Breast epithelium (tissue), 4 donors: ENCODE measurements at regions not wholly inside any gene's neighbourhood (a gene's known extent, or its start where the extent isn't known, plus 50 kb on each side); places are given as distances from the start of the nearest gene placed in this dataset.

Experiments used
- DNase-seq, 2 donors: peaks; one replicate each; pipeline ENCODE4 v3.0.0-alpha.2; 2019; ENCODE audit warnings: low spot score in 2 of 2
- H3K27ac ChIP-seq, 2 donors: fragments of 200-600 bp; sonication (generic) in 1 of 2; one replicate each; pipeline ENCODE4 v1.5.1; 2016 to 2019; ENCODE audit warnings: mild to moderate bottlenecking in 1 of 2
- H3K27me3 ChIP-seq, 2 donors: fragments of 200-600 bp; sonication (generic) in 1 of 2; one replicate each; pipeline versions ENCODE4 v1.5.1 to v1.6.0; 2017 to 2019; ENCODE audit warnings: control low read depth in 1 of 2, mild to moderate bottlenecking in 1 of 2
- H3K36me3 ChIP-seq: fragments of 200-600 bp; one replicate; pipeline ENCODE4 v1.5.1; 2019
- H3K4me1 ChIP-seq, 2 donors: fragments of 200-600 bp; sonication (generic); one replicate each; pipeline ENCODE4 v1.5.1; 2016 to 2019; ENCODE audit warnings: control low read depth in 1 of 2
- H3K4me3 ChIP-seq, 3 donors: fragments of 200-600 bp; sonication (generic); 1 replicate in 2 of 3; 2 replicates in 1 of 3; pipeline ENCODE4 v1.5.1; 2016 to 2019; ENCODE audit warnings: mild to moderate bottlenecking in 3 of 3, moderate library complexity in 2 of 3
- H3K9me3 ChIP-seq, 2 donors: fragments of 200-600 bp; sonication (generic) in 1 of 2; one replicate each; pipeline ENCODE4 v1.5.1; 2016 to 2019; ENCODE audit warnings: control low read depth in 1 of 2
- POLR2A ChIP-seq: fragments of 450-650 bp; IDR thresholded peaks from one replicate; pipeline ENCODE4 v1.6.1; 2016; ENCODE audit warnings: antibody characterized with exemption, mild to moderate bottlenecking, moderate library complexity
- POLR2AphosphoS5 ChIP-seq, 3 donors: sonication (generic); formaldehyde crosslinking; IDR thresholded peaks; one replicate each; pipeline ENCODE4 v1.6.1; 2017; ENCODE audit warnings: antibody characterized with exemption in 3 of 3
- intact Hi-C: fragments of 100-400 bp; cut with DNase I; formaldehyde crosslinking; loops from one replicate; pipeline ENCODE4 v1.15.1; 2023; ENCODE audit warnings: low total_unique reads
- TF ChIP-seq, protein P1 (sequence below), 3 donors: fragments of 450-650 bp; IDR thresholded peaks; one replicate each; pipeline ENCODE4 v1.5.1; 2016 to 2017; ENCODE audit warnings: antibody characterized with exemption in 3 of 3, mild to moderate bottlenecking in 3 of 3, moderate library complexity in 3 of 3

DNA sequence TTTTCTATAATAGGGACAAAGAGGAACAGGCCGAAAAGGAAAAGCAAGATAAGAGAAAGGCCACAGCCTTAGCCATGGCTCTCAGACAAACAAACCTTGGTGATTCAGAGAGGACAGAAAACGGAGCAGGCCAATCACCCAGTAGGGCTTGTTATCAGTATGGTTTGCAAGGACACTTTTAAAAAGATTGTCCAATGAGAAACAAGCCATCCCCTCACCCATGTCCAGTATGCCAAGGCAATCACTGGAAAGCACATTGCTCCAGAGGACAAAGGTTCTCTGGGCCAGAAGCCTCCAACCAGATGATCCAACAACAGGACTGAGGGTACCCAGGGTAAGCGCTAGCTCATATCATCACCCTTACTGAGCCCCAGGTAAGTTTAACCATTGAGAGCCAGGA is 243.8 kb upstream of the BTG1 start:
- Histone ChIP-seq H3K9me3 (peaks cover 8 to 28% of the 10 kb centered on the region in 2 donors), H3K4me1 (no peaks in the 10 kb centered on the region), H3K27me3 (no peaks in the 10 kb centered on the region), H3K4me3 (no peak overlapping the region), H3K36me3 (no peaks in the 10 kb centered on the region), H3K27ac (no peak overlapping the region)
- no peak for DNase-seq
- no peak for TF ChIP-seq POLR2A
- no peak for TF ChIP-seq POLR2AphosphoS5 (IDR thresholded peaks at IDR 0.05)
- TF ChIP-seq, protein P1, sequence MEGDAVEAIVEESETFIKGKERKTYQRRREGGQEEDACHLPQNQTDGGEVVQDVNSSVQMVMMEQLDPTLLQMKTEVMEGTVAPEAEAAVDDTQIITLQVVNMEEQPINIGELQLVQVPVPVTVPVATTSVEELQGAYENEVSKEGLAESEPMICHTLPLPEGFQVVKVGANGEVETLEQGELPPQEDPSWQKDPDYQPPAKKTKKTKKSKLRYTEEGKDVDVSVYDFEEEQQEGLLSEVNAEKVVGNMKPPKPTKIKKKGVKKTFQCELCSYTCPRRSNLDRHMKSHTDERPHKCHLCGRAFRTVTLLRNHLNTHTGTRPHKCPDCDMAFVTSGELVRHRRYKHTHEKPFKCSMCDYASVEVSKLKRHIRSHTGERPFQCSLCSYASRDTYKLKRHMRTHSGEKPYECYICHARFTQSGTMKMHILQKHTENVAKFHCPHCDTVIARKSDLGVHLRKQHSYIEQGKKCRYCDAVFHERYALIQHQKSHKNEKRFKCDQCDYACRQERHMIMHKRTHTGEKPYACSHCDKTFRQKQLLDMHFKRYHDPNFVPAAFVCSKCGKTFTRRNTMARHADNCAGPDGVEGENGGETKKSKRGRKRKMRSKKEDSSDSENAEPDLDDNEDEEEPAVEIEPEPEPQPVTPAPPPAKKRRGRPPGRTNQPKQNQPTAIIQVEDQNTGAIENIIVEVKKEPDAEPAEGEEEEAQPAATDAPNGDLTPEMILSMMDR (IDR thresholded peaks at IDR 0.05): no peak
- intact Hi-C loops: no loop called here

GRCh38 chr12:92385296-92385695 is 239.7 kb upstream of the BTG1 start:
- H3K4me1 ChIP-seq: no peaks in the 10 kb centered on the region
- TF ChIP-seq POLR2A (no peak), POLR2AphosphoS5 (IDR thresholded peaks at IDR 0.05) (no peak)
- TF ChIP-seq, protein P1 (IDR thresholded peaks at IDR 0.05): no peak
- no peaks in the 10 kb centered on the region for H3K27me3 ChIP-seq
- H3K4me3 ChIP-seq: no peak overlapping the region
- no peak overlapping the region for H3K27ac ChIP-seq
- intact Hi-C loops: no loop called here
- peaks cover 0 to 12% of the 10 kb centered on the region in 2 donors for H3K9me3 ChIP-seq
- no peak for DNase-seq
- H3K36me3 ChIP-seq: no peaks in the 10 kb centered on the region

- no peaks in the 10 kb centered on the region for H3K36me3 ChIP-seq
- H3K27ac ChIP-seq: no peak overlapping the region
- peaks cover 0 to 12% of the 10 kb centered on the region in 2 donors for H3K9me3 ChIP-seq
- no peak for DNase-seq
- intact Hi-C loops: no loop called here
- TF ChIP-seq, protein P1 (IDR thresholded peaks at IDR 0.05): no peak
- TF ChIP-seq POLR2AphosphoS5 (IDR thresholded peaks at IDR 0.05) (no peak), POLR2A (no peak)
- no peak overlapping the region for H3K4me3 ChIP-seq
- H3K27me3 ChIP-seq: no peaks in the 10 kb centered on the region
- H3K4me1 ChIP-seq: no peaks in the 10 kb centered on the region
Observed at GRCh38 chr12:92384571-92384970, 238.9 kb upstream of the BTG1 start.

DNA sequence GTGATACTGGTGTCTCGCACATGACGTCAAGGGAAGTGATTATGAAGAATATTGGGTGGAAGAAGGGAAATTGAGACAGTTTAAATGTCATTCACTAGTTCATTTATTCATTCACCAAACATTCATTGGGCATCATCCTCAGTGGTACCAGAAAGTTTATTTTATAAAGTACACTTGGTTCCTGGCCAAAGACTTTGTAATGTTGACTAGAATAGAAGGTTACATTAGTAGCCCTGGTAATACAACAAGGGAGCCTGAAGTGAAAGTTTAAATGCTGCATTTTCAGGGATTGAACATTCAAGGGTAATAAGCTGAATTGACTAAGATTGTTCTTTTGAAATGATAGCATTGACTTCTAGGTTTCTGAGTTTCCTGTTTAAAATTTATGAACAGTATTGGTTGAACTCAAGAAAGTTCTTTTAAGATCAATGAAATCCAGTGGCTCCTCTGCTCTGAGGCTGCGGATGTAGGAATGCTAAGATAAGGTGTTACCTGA is 236.8 kb upstream of the BTG1 start:
- no peak for TF ChIP-seq POLR2AphosphoS5 (IDR thresholded peaks at IDR 0.05)
- TF ChIP-seq, protein P1 (IDR thresholded peaks at IDR 0.05): no peak
- H3K27ac ChIP-seq: no peak overlapping the region
- H3K4me1 ChIP-seq: no peaks in the 10 kb centered on the region
- H3K36me3 ChIP-seq: no peaks in the 10 kb centered on the region
- DNase-seq: no peak
- no peak overlapping the region for H3K4me3 ChIP-seq
- H3K27me3 ChIP-seq: no peaks in the 10 kb centered on the region
- intact Hi-C loops: no loop called here
- peaks cover 0 to 6% of the 10 kb centered on the region in 2 donors for H3K9me3 ChIP-seq

GRCh38 chr12:92381856-92382255 is 236.2 kb upstream of the BTG1 start:
- Histone ChIP-seq H3K36me3 (no peaks in the 10 kb centered on the region), H3K27me3 (no peaks in the 10 kb centered on the region), H3K4me3 (no peak overlapping the region), H3K9me3 (peaks cover 0 to under 1% of the 10 kb centered on the region in 2 donors), H3K4me1 (no peaks in the 10 kb centered on the region), H3K27ac (no peak overlapping the region)
- intact Hi-C loops: no loop called here
- DNase-seq: no peak
- TF ChIP-seq, protein P1 (IDR thresholded peaks at IDR 0.05): no peak
- TF ChIP-seq POLR2A: no peak
- TF ChIP-seq POLR2AphosphoS5 (IDR thresholded peaks at IDR 0.05): no peak
